Chondrocyte (in vitro differentiated cells): ENCODE measurements at regions not wholly inside any gene's neighbourhood (a gene's known extent, or its start where the extent isn't known, plus 50 kb on each side); places are given as distances from the start of the nearest gene placed in this dataset.

Experiments used
- DNase-seq: peaks from one replicate; pipeline ENCODE4 v3.0.0; 2021; ENCODE audit warnings: mixed read lengths, low spot score
- H3K27ac Mint-ChIP-seq: one replicate; pipeline ENCODE4 v1.8.0; 2021; ENCODE audit warnings: mild to moderate bottlenecking, moderate library complexity, mixed read lengths; ENCODE audit not compliant: unreplicated experiment
- H3K27me3 Mint-ChIP-seq: 2 replicates; pipeline ENCODE4 v1.8.0; 2021; ENCODE audit warnings: low read depth, mixed read lengths
- H3K36me3 Mint-ChIP-seq: 2 replicates; pipeline ENCODE4 v1.8.0; 2021; ENCODE audit warnings: low read depth, mixed read lengths
- H3K4me1 Mint-ChIP-seq: 2 replicates; pipeline ENCODE4 v1.8.0; 2021; ENCODE audit warnings: low read depth, mild to moderate bottlenecking, mixed read lengths
- H3K4me3 Mint-ChIP-seq: one replicate; pipeline ENCODE4 v1.8.0; 2021; ENCODE audit warnings: mild to moderate bottlenecking, moderate library complexity, mixed read lengths; ENCODE audit not compliant: unreplicated experiment
- H3K9me3 Mint-ChIP-seq: 2 replicates; pipeline ENCODE4 v1.8.0; 2021; ENCODE audit warnings: low read depth, mixed read lengths
- CTCF ChIP-seq: fragments of 200-600 bp; sonication (generic); IDR thresholded peaks from 2 replicates; pipeline ENCODE4 v1.5.0; 2021; ENCODE audit warnings: antibody characterized with exemption, mild to moderate bottlenecking, moderate library complexity

GRCh38 chr15:79168922-79169456, 78.4 kb upstream of the RASGRF1 start:
- Mint-ChIP-seq H3K4me3 (no peak overlapping the region), H3K27ac (peak overlapping the region; percentile 67), H3K36me3 (no peaks in the 10 kb centered on the region), H3K27me3 (peaks cover 6% of the 10 kb centered on the region), H3K9me3 (no peaks in the 10 kb centered on the region), H3K4me1 (peaks cover 31% of the 10 kb centered on the region)
- peak; percentile 60 for DNase-seq
- peak; percentile 60 for TF ChIP-seq CTCF

GRCh38 chr15:79167776-79168175, 77.2 kb upstream of the RASGRF1 start:
- peaks cover 31% of the 10 kb centered on the region for H3K4me1 Mint-ChIP-seq
- TF ChIP-seq CTCF: no peak
- peaks cover 3% of the 10 kb centered on the region for H3K27me3 Mint-ChIP-seq
- H3K9me3 Mint-ChIP-seq: no peaks in the 10 kb centered on the region
- no peaks in the 10 kb centered on the region for H3K36me3 Mint-ChIP-seq
- H3K27ac Mint-ChIP-seq: no peak overlapping the region
- DNase-seq: no peak
- H3K4me3 Mint-ChIP-seq: no peak overlapping the region

- no peak overlapping the region for H3K27ac Mint-ChIP-seq
- no peak for TF ChIP-seq CTCF
- peaks cover 4% of the 10 kb centered on the region for H3K27me3 Mint-ChIP-seq
- no peak for DNase-seq
- peaks cover 25% of the 10 kb centered on the region for H3K4me1 Mint-ChIP-seq
- no peak overlapping the region for H3K4me3 Mint-ChIP-seq
- no peaks in the 10 kb centered on the region for H3K36me3 Mint-ChIP-seq
- H3K9me3 Mint-ChIP-seq: no peaks in the 10 kb centered on the region
These were observed 75.9 kb upstream of the RASGRF1 start for GRCh38 chr15:79166311-79166955.

- Mint-ChIP-seq H3K36me3 (no peaks in the 10 kb centered on the region), H3K27ac (no peak overlapping the region), H3K4me3 (no peak overlapping the region), H3K9me3 (no peaks in the 10 kb centered on the region), H3K4me1 (peaks cover 6% of the 10 kb centered on the region), H3K27me3 (peaks cover 4% of the 10 kb centered on the region)
- no peak for TF ChIP-seq CTCF
- DNase-seq: no peak
These were observed 73.9 kb upstream of the RASGRF1 start for GRCh38 chr15:79164465-79164864.

GRCh38 chr15:79164043-79164442, 73.5 kb upstream of the RASGRF1 start:
- DNase-seq: no peak
- no peak for TF ChIP-seq CTCF
- Mint-ChIP-seq H3K9me3 (no peaks in the 10 kb centered on the region), H3K4me3 (no peak overlapping the region), H3K27me3 (peaks cover 4% of the 10 kb centered on the region), H3K4me1 (peaks cover 2% of the 10 kb centered on the region), H3K36me3 (no peaks in the 10 kb centered on the region), H3K27ac (no peak overlapping the region)
